ENCODE measurements at regions not wholly inside any gene's neighbourhood (a gene's known extent, or its start where the extent isn't known, plus 50 kb on each side); places are given as distances from the start of the nearest gene placed in this dataset.

GRCh38 chr5:74382987-74383593, 257.4 kb downstream of the ENC1 start:
- H3K27me3 Mint-ChIP-seq = peaks cover 13% of the 10 kb centered on the region
- ATAC-seq (no peak), DNase-seq (no peak)
- CTCF ChIA-PET = no interaction called here
- no peak overlapping the region for H3K27ac Mint-ChIP-seq
- no peaks in the 10 kb centered on the region for H3K9me3 Mint-ChIP-seq (ENCODE audit: low read depth)
- no peaks in the 10 kb centered on the region for H3K4me1 Mint-ChIP-seq
- H3K36me3 Mint-ChIP-seq = no peaks in the 10 kb centered on the region
- H3K4me3 Mint-ChIP-seq = no peak overlapping the region

DNA sequence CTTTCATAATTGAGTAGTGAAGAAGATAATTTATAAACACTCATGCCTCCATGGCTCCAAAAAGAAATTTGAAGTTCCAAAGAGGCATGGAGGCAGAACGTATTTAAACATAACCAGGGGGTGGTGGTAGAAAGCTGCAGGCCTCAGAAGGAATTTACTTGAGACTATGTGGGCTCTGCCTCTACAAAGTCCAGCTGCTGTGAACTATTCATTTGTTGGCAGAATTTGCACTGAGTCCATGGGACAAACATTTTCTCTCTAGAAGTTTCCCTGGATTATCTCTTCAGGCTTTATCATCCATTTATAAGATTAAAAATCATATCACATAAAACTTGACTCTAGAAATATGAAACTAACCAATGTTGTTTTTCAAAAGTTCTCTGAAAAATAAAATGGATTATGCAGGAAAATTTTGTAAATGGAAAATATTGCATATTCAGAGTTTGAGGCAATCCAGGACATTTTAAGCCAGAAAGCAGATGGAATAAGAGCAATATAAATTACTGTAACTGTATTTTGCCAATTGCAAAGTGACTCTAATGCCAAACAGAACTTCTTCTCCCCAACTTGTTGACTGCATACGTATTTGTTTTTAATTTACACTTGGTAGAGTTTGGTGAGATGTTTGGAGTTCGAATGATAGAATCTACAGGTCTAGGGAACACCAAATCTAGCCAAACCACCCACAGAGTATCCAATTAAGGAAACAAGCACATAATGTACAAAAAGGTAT, 258.2 kb downstream of the ENC1 start:
- ATAC-seq (no peak), DNase-seq (no peak)
- Mint-ChIP-seq H3K9me3 (ENCODE audit: low read depth) (no peaks in the 10 kb centered on the region), H3K36me3 (no peaks in the 10 kb centered on the region), H3K27ac (no peak overlapping the region), H3K27me3 (peaks cover 16% of the 10 kb centered on the region), H3K4me3 (no peak overlapping the region), H3K4me1 (no peaks in the 10 kb centered on the region)
- CTCF ChIA-PET = no interaction called here

- no peaks in the 10 kb centered on the region for H3K36me3 Mint-ChIP-seq
- H3K27ac Mint-ChIP-seq = no peak overlapping the region
- peaks cover 17% of the 10 kb centered on the region for H3K27me3 Mint-ChIP-seq
- H3K4me3 Mint-ChIP-seq = no peak overlapping the region
- CTCF ChIA-PET = no interaction called here
- ATAC-seq (no peak), DNase-seq (no peak)
- no peaks in the 10 kb centered on the region for H3K4me1 Mint-ChIP-seq
- no peaks in the 10 kb centered on the region for H3K9me3 Mint-ChIP-seq (ENCODE audit: low read depth)
Observed at GRCh38 chr5:74380193-74380592, 260.3 kb downstream of the ENC1 start.

DNA sequence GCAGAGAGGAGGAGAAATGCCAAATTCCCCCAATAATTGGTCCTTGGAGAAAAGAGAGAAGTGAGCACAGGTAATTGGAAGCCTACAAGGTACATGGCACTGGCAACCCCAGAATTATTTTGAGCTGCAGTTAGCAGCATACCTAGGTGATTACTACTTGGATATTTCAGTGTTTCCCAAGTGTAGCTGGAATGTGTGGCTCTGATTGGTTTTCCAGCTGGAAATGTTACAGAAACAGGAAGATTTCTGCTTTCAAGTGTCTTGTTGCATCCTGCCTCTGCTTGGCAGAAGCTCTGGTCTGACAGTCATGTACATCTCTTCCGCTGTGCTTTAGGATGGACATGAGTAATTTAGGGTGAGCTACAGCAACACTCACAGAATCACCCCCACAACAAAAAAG, 262.1 kb downstream of the ENC1 start:
- no peaks in the 10 kb centered on the region for H3K9me3 Mint-ChIP-seq (ENCODE audit: low read depth)
- H3K4me1 Mint-ChIP-seq = no peaks in the 10 kb centered on the region
- no peak overlapping the region for H3K27ac Mint-ChIP-seq
- CTCF ChIA-PET = no interaction called here
- DNase-seq (no peak), ATAC-seq (no peak)
- H3K36me3 Mint-ChIP-seq = no peaks in the 10 kb centered on the region
- H3K4me3 Mint-ChIP-seq = no peak overlapping the region
- H3K27me3 Mint-ChIP-seq = peaks cover 13% of the 10 kb centered on the region

- CTCF ChIA-PET = no interaction called here
- Mint-ChIP-seq H3K27me3 (peaks cover 7% of the 10 kb centered on the region), H3K4me3 (no peak overlapping the region), H3K36me3 (no peaks in the 10 kb centered on the region), H3K9me3 (ENCODE audit: low read depth) (no peaks in the 10 kb centered on the region), H3K4me1 (no peaks in the 10 kb centered on the region), H3K27ac (no peak overlapping the region)
- DNase-seq (no peak), ATAC-seq (no peak)
Observed at GRCh38 chr5:74376187-74376586, 264.3 kb downstream of the ENC1 start.

- H3K27me3 Mint-ChIP-seq = peaks cover 7% of the 10 kb centered on the region
- CTCF ChIA-PET = no interaction called here
- H3K36me3 Mint-ChIP-seq = no peaks in the 10 kb centered on the region
- no peaks in the 10 kb centered on the region for H3K4me1 Mint-ChIP-seq
- H3K9me3 Mint-ChIP-seq (ENCODE audit: low read depth) = no peaks in the 10 kb centered on the region
- DNase-seq (no peak), ATAC-seq (no peak)
- no peak overlapping the region for H3K4me3 Mint-ChIP-seq
- H3K27ac Mint-ChIP-seq = no peak overlapping the region
Observed at GRCh38 chr5:74375271-74375670, 265.3 kb downstream of the ENC1 start.

- peaks cover 7% of the 10 kb centered on the region for H3K27me3 Mint-ChIP-seq
- no peaks in the 10 kb centered on the region for H3K9me3 Mint-ChIP-seq (ENCODE audit: low read depth)
- H3K4me1 Mint-ChIP-seq = no peaks in the 10 kb centered on the region
- CTCF ChIA-PET = no interaction called here
- H3K27ac Mint-ChIP-seq = no peak overlapping the region
- ATAC-seq (no peak), DNase-seq (no peak)
- H3K4me3 Mint-ChIP-seq = no peak overlapping the region
- no peaks in the 10 kb centered on the region for H3K36me3 Mint-ChIP-seq
Observed at GRCh38 chr5:74374656-74375055, 265.9 kb downstream of the ENC1 start.

GRCh38 chr5:74373076-74373475, 267.5 kb downstream of the ENC1 start:
- ATAC-seq = no peak
- no peaks in the 10 kb centered on the region for H3K4me1 Mint-ChIP-seq
- CTCF ChIA-PET = no interaction called here
- H3K9me3 Mint-ChIP-seq (ENCODE audit: low read depth) = no peaks in the 10 kb centered on the region
- DNase-seq = no peak
- no peak overlapping the region for H3K27ac Mint-ChIP-seq
- H3K36me3 Mint-ChIP-seq = no peaks in the 10 kb centered on the region
- H3K4me3 Mint-ChIP-seq = no peak overlapping the region
- H3K27me3 Mint-ChIP-seq = peaks cover 4% of the 10 kb centered on the region

DNA sequence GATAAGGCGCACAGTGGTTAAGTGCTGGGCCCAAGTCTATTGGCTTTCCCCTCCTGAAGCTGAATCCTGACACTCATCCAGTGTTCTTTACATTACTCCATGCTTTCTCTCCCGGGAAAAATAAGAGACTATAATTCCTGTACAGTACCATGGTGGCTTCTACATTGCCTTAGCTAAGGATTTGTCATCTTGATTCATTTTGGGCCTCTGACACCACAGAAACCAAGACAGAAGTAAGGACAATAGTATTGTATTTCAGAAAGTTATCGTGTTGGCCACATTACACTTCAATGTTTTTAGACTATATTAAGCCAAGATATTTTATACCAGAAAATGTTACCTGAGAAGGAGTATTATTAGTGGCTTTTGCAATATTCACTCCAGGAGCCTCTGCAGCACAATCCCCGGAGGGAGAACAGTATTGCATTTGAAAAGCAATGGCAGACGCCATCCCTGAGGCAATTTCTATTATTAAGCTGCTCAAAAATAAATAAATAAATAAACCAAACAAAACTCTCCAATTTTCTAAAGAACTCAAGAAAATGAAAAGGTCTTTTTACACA, 267.9 kb downstream of the ENC1 start:
- H3K9me3 Mint-ChIP-seq (ENCODE audit: low read depth) = no peaks in the 10 kb centered on the region
- H3K4me3 Mint-ChIP-seq = no peak overlapping the region
- peaks cover 2% of the 10 kb centered on the region for H3K27me3 Mint-ChIP-seq
- H3K4me1 Mint-ChIP-seq = no peaks in the 10 kb centered on the region
- no peak for ATAC-seq
- H3K36me3 Mint-ChIP-seq = no peaks in the 10 kb centered on the region
- H3K27ac Mint-ChIP-seq = no peak overlapping the region
- CTCF ChIA-PET = no interaction called here
- no peak for DNase-seq

DNA sequence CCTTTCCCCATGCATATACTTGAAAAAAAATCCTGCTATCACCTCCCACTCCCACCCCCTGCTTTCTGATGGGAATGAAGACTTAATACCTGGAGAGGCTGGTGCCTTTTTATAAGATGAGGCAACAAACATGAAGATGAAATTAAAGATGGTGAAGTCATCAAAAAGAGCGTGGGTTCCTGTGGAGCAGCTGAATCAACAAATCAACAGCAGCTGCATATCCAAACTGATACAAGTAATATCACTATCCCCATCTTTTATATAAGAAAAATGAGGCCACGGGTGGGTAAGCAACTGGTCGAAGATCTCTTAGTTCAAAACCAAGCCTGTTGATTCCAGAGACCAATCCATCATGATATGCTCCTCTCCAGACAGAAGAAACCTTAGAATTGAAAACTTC, 268.5 kb downstream of the ENC1 start:
- Mint-ChIP-seq H3K27ac (no peak overlapping the region), H3K36me3 (no peaks in the 10 kb centered on the region), H3K9me3 (ENCODE audit: low read depth) (no peaks in the 10 kb centered on the region), H3K4me1 (no peaks in the 10 kb centered on the region), H3K27me3 (peaks cover 1% of the 10 kb centered on the region), H3K4me3 (no peak overlapping the region)
- DNase-seq (no peak), ATAC-seq (no peak)
- CTCF ChIA-PET = no interaction called here

DNA sequence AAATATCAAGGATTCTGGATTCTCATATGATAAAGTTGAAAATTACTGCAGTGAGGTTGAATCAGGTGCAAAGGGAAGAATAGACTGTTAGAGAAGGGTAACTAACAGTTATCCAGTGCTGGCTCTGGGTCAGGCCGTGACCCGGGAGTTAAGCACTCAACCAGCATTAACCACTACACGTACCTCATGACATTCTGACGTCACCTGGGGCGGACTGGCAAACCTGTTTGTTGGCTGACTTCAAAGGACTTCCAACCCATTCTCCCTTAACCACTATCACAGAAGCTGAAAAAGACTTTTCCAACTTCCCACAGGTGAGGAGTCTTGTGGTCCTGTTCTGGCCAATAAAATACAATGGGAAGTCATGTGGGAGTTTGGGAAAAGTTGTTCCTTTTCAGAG, 268.9 kb downstream of the ENC1 start:
- H3K27ac Mint-ChIP-seq = no peak overlapping the region
- no peaks in the 10 kb centered on the region for H3K4me1 Mint-ChIP-seq
- H3K36me3 Mint-ChIP-seq = no peaks in the 10 kb centered on the region
- H3K27me3 Mint-ChIP-seq = no peaks in the 10 kb centered on the region
- no peaks in the 10 kb centered on the region for H3K9me3 Mint-ChIP-seq (ENCODE audit: low read depth)
- CTCF ChIA-PET = no interaction called here
- ATAC-seq (no peak), DNase-seq (no peak)
- no peak overlapping the region for H3K4me3 Mint-ChIP-seq

GRCh38 chr5:74370168-74370567, 270.4 kb downstream of the ENC1 start:
- no peaks in the 10 kb centered on the region for H3K4me1 Mint-ChIP-seq
- no peaks in the 10 kb centered on the region for H3K36me3 Mint-ChIP-seq
- no peak for DNase-seq
- no peak overlapping the region for H3K27ac Mint-ChIP-seq
- CTCF ChIA-PET = no interaction called here
- no peaks in the 10 kb centered on the region for H3K9me3 Mint-ChIP-seq (ENCODE audit: low read depth)
- no peak for ATAC-seq
- H3K27me3 Mint-ChIP-seq = no peaks in the 10 kb centered on the region
- H3K4me3 Mint-ChIP-seq = no peak overlapping the region

- Mint-ChIP-seq H3K27ac (no peak overlapping the region), H3K4me1 (no peaks in the 10 kb centered on the region), H3K9me3 (ENCODE audit: low read depth) (no peaks in the 10 kb centered on the region), H3K36me3 (no peaks in the 10 kb centered on the region), H3K27me3 (no peaks in the 10 kb centered on the region), H3K4me3 (no peak overlapping the region)
- ATAC-seq (no peak), DNase-seq (no peak)
- CTCF ChIA-PET = no interaction called here
Observed at GRCh38 chr5:74369173-74369572, 271.4 kb downstream of the ENC1 start.

GRCh38 chr5:74367934-74368333, 272.6 kb downstream of the ENC1 start:
- no peaks in the 10 kb centered on the region for H3K36me3 Mint-ChIP-seq

More at GRCh38 chr5:74367934-74368333, 272.6 kb downstream of the ENC1 start:
- ATAC-seq = no peak
- Mint-ChIP-seq H3K9me3 (ENCODE audit: low read depth) (no peaks in the 10 kb centered on the region), H3K4me1 (no peaks in the 10 kb centered on the region), H3K4me3 (no peak overlapping the region), H3K27me3 (no peaks in the 10 kb centered on the region), H3K27ac (no peak overlapping the region)
- CTCF ChIA-PET = no interaction called here
- no peak for DNase-seq

All from activated CD8-positive, alpha-beta memory T cell treated with anti-CD3 and anti-CD28 coated beads, Interleukin-2, amount 10 ng/mL, durations not matched to agents 7 days and 5 days (primary cell).